Mesothelial cell of epicardium (in vitro differentiated cells): ENCODE measurements at regions not wholly inside any gene's neighbourhood (a gene's known extent, or its start where the extent isn't known, plus 50 kb on each side); places are given as distances from the start of the nearest gene placed in this dataset.
"Not testable (repeated sequence)": the region's sequence is repeated elsewhere in the genome, so short reads cannot be mapped to it uniquely, and the experiment has no call there.

Experiments
- DNase-seq, 2 experiments: peaks; one replicate each; pipeline ENCODE4 v3.0.0; 2021; ENCODE audit warnings: low spot score in 2 of 2; ENCODE audit not compliant: unreplicated experiment in 2 of 2
- H3K27ac Mint-ChIP-seq: 2 replicates; pipeline ENCODE4 v1.8.0; 2021; ENCODE audit warnings: mixed read lengths
- H3K27me3 Mint-ChIP-seq: 2 replicates; pipeline ENCODE4 v1.8.0; 2021; ENCODE audit warnings: low read depth, mixed read lengths
- H3K36me3 Mint-ChIP-seq: 2 replicates; pipeline ENCODE4 v1.8.0; 2021; ENCODE audit warnings: mixed read lengths
- H3K4me1 Mint-ChIP-seq: 2 replicates; pipeline ENCODE4 v1.8.0; 2021; ENCODE audit warnings: mixed read lengths
- H3K4me3 Mint-ChIP-seq: 2 replicates; pipeline ENCODE4 v1.8.0; 2021; ENCODE audit warnings: mild to moderate bottlenecking, moderate library complexity, mixed read lengths
- H3K9me3 Mint-ChIP-seq: 2 replicates; pipeline ENCODE4 v1.8.0; 2021; ENCODE audit warnings: mixed read lengths
- TF ChIP-seq, protein P1 (sequence below): fragments of 200-600 bp; sonication (generic); IDR thresholded peaks from one replicate; pipeline ENCODE4 v1.5.0; 2021; ENCODE audit warnings: antibody characterized with exemption; ENCODE audit not compliant: unreplicated experiment

GRCh38 chr6:168169624-168170023, 90.6 kb upstream of the FRMD1 start:
- Mint-ChIP-seq H3K36me3 (no peaks in the 10 kb centered on the region), H3K4me1 (peaks cover 27% of the 10 kb centered on the region), H3K27me3 (no peaks in the 10 kb centered on the region), H3K4me3 (no peak overlapping the region), H3K9me3 (no peaks in the 10 kb centered on the region), H3K27ac (no peak overlapping the region)
- peak in 1 of 2 experiments; percentile 21 for DNase-seq
- TF ChIP-seq, protein P1, sequence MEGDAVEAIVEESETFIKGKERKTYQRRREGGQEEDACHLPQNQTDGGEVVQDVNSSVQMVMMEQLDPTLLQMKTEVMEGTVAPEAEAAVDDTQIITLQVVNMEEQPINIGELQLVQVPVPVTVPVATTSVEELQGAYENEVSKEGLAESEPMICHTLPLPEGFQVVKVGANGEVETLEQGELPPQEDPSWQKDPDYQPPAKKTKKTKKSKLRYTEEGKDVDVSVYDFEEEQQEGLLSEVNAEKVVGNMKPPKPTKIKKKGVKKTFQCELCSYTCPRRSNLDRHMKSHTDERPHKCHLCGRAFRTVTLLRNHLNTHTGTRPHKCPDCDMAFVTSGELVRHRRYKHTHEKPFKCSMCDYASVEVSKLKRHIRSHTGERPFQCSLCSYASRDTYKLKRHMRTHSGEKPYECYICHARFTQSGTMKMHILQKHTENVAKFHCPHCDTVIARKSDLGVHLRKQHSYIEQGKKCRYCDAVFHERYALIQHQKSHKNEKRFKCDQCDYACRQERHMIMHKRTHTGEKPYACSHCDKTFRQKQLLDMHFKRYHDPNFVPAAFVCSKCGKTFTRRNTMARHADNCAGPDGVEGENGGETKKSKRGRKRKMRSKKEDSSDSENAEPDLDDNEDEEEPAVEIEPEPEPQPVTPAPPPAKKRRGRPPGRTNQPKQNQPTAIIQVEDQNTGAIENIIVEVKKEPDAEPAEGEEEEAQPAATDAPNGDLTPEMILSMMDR: no peak

DNA sequence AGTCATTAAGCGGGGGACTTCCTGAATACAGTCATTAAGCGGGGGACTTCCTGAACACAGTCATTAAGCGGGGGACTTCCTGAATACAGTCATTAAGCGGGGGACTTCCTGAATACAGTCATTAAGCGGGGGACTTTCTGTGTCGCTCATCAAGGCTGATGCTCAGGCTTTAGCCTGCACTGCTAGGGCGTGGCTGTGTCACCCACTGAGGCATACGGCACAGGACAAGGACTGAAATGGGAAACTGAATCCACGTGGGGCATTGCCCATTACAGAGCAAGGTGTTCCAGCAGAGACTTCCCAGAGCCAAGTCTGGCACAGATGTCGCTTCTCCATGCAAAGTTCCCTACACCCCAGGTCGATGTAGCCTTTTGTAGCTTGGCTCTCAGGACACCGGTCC, 89.9 kb upstream of the FRMD1 start:
- H3K9me3 Mint-ChIP-seq, H3K27ac Mint-ChIP-seq, H3K4me3 Mint-ChIP-seq, H3K27me3 Mint-ChIP-seq, H3K36me3 Mint-ChIP-seq: not testable (repeated sequence)
- DNase-seq: peak in 1 of 2 experiments; percentile 24
- H3K4me1 Mint-ChIP-seq: peaks cover 21% of the 10 kb centered on the region

DNA sequence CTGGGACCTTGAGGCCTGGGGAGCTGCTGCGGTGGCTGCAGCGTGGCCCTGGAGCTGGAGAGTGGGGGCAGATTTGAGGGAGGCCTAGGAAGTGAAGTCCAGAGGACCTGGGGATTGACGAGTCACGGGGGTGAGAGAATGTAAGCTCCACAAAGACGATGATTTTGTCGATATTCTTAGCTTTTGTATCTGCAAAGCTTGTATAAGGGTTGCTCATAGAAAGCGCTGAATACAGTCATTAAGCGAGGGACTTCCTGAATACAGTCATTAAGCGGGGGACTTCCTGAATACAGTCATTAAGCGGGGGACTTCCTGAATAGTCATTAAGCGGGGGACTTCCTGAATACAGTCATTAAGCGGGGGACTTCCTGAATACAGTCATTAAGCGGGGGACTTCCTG, 89.3 kb upstream of the FRMD1 start:
- H3K9me3 Mint-ChIP-seq, H3K27me3 Mint-ChIP-seq, H3K36me3 Mint-ChIP-seq, H3K4me3 Mint-ChIP-seq, H3K27ac Mint-ChIP-seq, DNase-seq: not testable (repeated sequence)
- peaks cover 18% of the 10 kb centered on the region for H3K4me1 Mint-ChIP-seq

- Mint-ChIP-seq H3K4me1 (peaks cover 18% of the 10 kb centered on the region), H3K9me3 (no peaks in the 10 kb centered on the region), H3K4me3 (no peak overlapping the region), H3K27ac (no peak overlapping the region), H3K36me3 (no peaks in the 10 kb centered on the region), H3K27me3 (no peaks in the 10 kb centered on the region)
- peak in 1 of 2 experiments; percentile 24 for DNase-seq
- TF ChIP-seq, protein P1: no peak
Measured at GRCh38 chr6:168167431-168168315, 88.7 kb upstream of the FRMD1 start.

- DNase-seq: peak in 1 of 2 experiments; percentile 5
- Mint-ChIP-seq H3K9me3 (no peaks in the 10 kb centered on the region), H3K27me3 (no peaks in the 10 kb centered on the region)
Measured at GRCh38 chr6:168166627-168167026, 87.6 kb upstream of the FRMD1 start.

GRCh38 chr6:168165891-168166290, 86.9 kb upstream of the FRMD1 start:
- peaks cover 9% of the 10 kb centered on the region for H3K4me1 Mint-ChIP-seq
- TF ChIP-seq, protein P1: no peak
- H3K36me3 Mint-ChIP-seq: no peaks in the 10 kb centered on the region
- no peaks in the 10 kb centered on the region for H3K27me3 Mint-ChIP-seq
- H3K4me3 Mint-ChIP-seq: no peak overlapping the region
- no peak overlapping the region for H3K27ac Mint-ChIP-seq
- DNase-seq: peak in 1 of 2 experiments; percentile 9
- H3K9me3 Mint-ChIP-seq: no peaks in the 10 kb centered on the region

More at GRCh38 chr6:168166627-168167026, 87.6 kb upstream of the FRMD1 start:
- TF ChIP-seq, protein P1: no peak
- Mint-ChIP-seq H3K27ac (no peak overlapping the region), H3K4me3 (no peak overlapping the region), H3K4me1 (peaks cover 13% of the 10 kb centered on the region), H3K36me3 (no peaks in the 10 kb centered on the region)
